K562 (cell line): ENCODE measurements at regions not wholly inside any gene's neighbourhood (a gene's known extent, or its start where the extent isn't known, plus 50 kb on each side); places are given as distances from the start of the nearest gene placed in this dataset.

Experiments
- ATF3 ChIP-seq, 2 experiments: fragments of 450-650 bp in 1 of 2; sonication (generic) in 1 of 2; formaldehyde crosslinking in 1 of 2; IDR thresholded peaks in 1 of 2; conservative IDR thresholded peaks in 1 of 2; 2 replicates each; pipeline versions ENCODE4 v1.6.1 to v1.8.1; 2016 to 2023; ENCODE audit warnings: mild to moderate bottlenecking in 2 of 2, moderate library complexity in 2 of 2, inconsistent platforms in 1 of 2, missing genetic modification reagents in 1 of 2
- ATF7 ChIP-seq: fragments of 450-650 bp; IDR thresholded peaks from 2 replicates; pipeline ENCODE4 v1.7.1; 2014; ENCODE audit warnings: mild to moderate bottlenecking, moderate library complexity
- BRF1 ChIP-seq: IDR thresholded peaks from 3 replicates; pipeline ENCODE4 v1.6.1; 2011; ENCODE audit warnings: borderline replicate concordance, mild to moderate bottlenecking; ENCODE audit not compliant: insufficient read length; ENCODE audit errors: extremely low read depth
- DNMT1 ChIP-seq: fragments of 450-650 bp; IDR thresholded peaks from 2 replicates; pipeline ENCODE4 v1.6.1; 2016; ENCODE audit warnings: antibody characterized with exemption, mild to moderate bottlenecking
- FOSL1 ChIP-seq: fragments of 200-800 bp; sonication (Bioruptor generic); conservative IDR thresholded peaks from 2 replicates; pipeline ENCODE4 v1.6.1; 2016; ENCODE audit warnings: missing genetic modification characterization, missing compliant biosample characterization
- KDM4B ChIP-seq, 2 experiments: fragments of 450-650 bp in 1 of 2; sonication (generic) in 1 of 2; IDR thresholded peaks; 2 replicates each; pipeline ENCODE4 v1.6.1; 2016 to 2017; ENCODE audit warnings: borderline replicate concordance in 2 of 2, antibody characterized with exemption in 1 of 2, low read depth in 1 of 2, mild to moderate bottlenecking in 1 of 2
- KLF13 ChIP-seq: fragments of 450-650 bp; IDR thresholded peaks from 2 replicates; pipeline ENCODE4 v1.6.1; 2016; ENCODE audit warnings: missing genetic modification characterization, low read depth, mild to moderate bottlenecking, missing compliant biosample characterization, moderate library complexity, borderline replicate concordance
- MAFF ChIP-seq: IDR thresholded peaks from 2 replicates; pipeline ENCODE4 v1.6.1; 2012; ENCODE audit warnings: low read length, improper control_type of control experiment
- MAFK ChIP-seq: IDR thresholded peaks from 2 replicates; pipeline ENCODE4 v1.6.1; 2011; ENCODE audit warnings: low read length, improper control_type of control experiment
- NFATC3 ChIP-seq: fragments of 450-650 bp; IDR thresholded peaks from 2 replicates; pipeline ENCODE4 v1.6.1; 2017; ENCODE audit warnings: mild to moderate bottlenecking
- NFE2 ChIP-seq: IDR thresholded peaks from 2 replicates; pipeline ENCODE4 v1.6.1; 2014; ENCODE audit warnings: antibody characterized with exemption, low read depth
- NFE2L1 ChIP-seq: fragments of 450-650 bp; IDR thresholded peaks from 2 replicates; pipeline ENCODE4 v1.6.1; 2016; ENCODE audit warnings: missing genetic modification characterization, low read depth, mild to moderate bottlenecking, missing compliant biosample characterization, moderate library complexity, borderline replicate concordance
- PBX2 ChIP-seq, 2 experiments: IDR thresholded peaks in 1 of 2; conservative IDR thresholded peaks in 1 of 2; 2 replicates each; pipeline ENCODE4 v1.6.1; 2016; ENCODE audit warnings: low read depth in 2 of 2, mild to moderate bottlenecking in 1 of 2, missing compliant biosample characterization in 1 of 2, missing genetic modification characterization in 1 of 2, moderate library complexity in 1 of 2
- PHTF2 ChIP-seq: fragments of 250-450 bp; sonication (Bioruptor Pico); IDR thresholded peaks from 2 replicates; pipeline ENCODE4 v1.5.0; 2021; ENCODE audit warnings: mild to moderate bottlenecking
- SAFB2 ChIP-seq: fragments of 200-400 bp; formaldehyde crosslinking; IDR thresholded peaks from 2 replicates; pipeline ENCODE4 v1.6.1; 2018; ENCODE audit warnings: borderline replicate concordance, low read length, low read depth, moderate library complexity; ENCODE audit not compliant: severe bottlenecking
- SMC3 ChIP-seq: conservative IDR thresholded peaks from 2 replicates; pipeline ENCODE4 v1.6.1; 2011; ENCODE audit warnings: low read depth, low read length, improper control_type of control experiment; ENCODE audit not compliant: insufficient read depth
- ZFP1 ChIP-seq: fragments of 450-650 bp; formaldehyde crosslinking; IDR thresholded peaks from 2 replicates; pipeline ENCODE4 v1.4.0; 2020; ENCODE audit warnings: mild to moderate bottlenecking, mixed read lengths
- ZNF316 ChIP-seq: fragments of 450-650 bp; IDR thresholded peaks from 2 replicates; pipeline ENCODE4 v1.6.1; 2016
- ZNF41 ChIP-seq: fragments of 250-450 bp; sonication (Bioruptor Pico); conservative IDR thresholded peaks from 2 replicates; pipeline ENCODE4 v1.4.0; 2020; ENCODE audit warnings: mild to moderate bottlenecking
- ZNF76 ChIP-seq: fragments of 250-450 bp; sonication (Bioruptor Pico); IDR thresholded peaks from 2 replicates; pipeline ENCODE4 v1.4.0; 2020; ENCODE audit warnings: mild to moderate bottlenecking, moderate library complexity, borderline replicate concordance
- TF ChIP-seq, protein P1 (sequence below): sonication (generic); formaldehyde crosslinking; IDR thresholded peaks from 2 replicates; pipeline ENCODE4 v1.8.0; 2022; ENCODE audit warnings: mild to moderate bottlenecking, missing genetic modification reagents
- TF ChIP-seq, protein P2 (sequence below), 3 experiments: fragments of 200-800 bp in 1 of 3; sonication (Bioruptor generic) in 1 of 3; sonication (generic) in 1 of 3; formaldehyde crosslinking in 1 of 3; IDR thresholded peaks; 2 replicates each; pipeline versions ENCODE4 v1.6.1 to v1.8.0; 2016 to 2022; ENCODE audit warnings: mild to moderate bottlenecking in 2 of 3, missing compliant biosample characterization in 2 of 3, missing genetic modification characterization in 2 of 3, missing genetic modification reagents in 1 of 3

- peak; percentile 58; the same call in 1 of the 2 replicates for TF ChIP-seq MAFF
- no peak for TF ChIP-seq ZNF76
- TF ChIP-seq KLF13 (tag): no peak
- TF ChIP-seq NFE2L1 (tag): peak; percentile 62; the same call in 1 of the 2 replicates
- no peak for TF ChIP-seq ATF7
- no peak for TF ChIP-seq ZFP1 (CRISPR knock-in tag)
- no peak for TF ChIP-seq SAFB2
- peak; percentile 52; the same call in 1 of the 2 replicates for TF ChIP-seq MAFK
- no peak for TF ChIP-seq KDM4B (IDR thresholded peaks at IDR 0.05; ENCODE audit: borderline replicate concordance in 2 of 2, low read depth in 1 of 2)
- TF ChIP-seq BRF1: no peak
- TF ChIP-seq NFATC3: no peak
- TF ChIP-seq FOSL1 (tag): peak; percentile 17; the same call in 1 of the 2 replicates
- no peak for TF ChIP-seq PHTF2 (CRISPR knock-in tag)
- no peak for TF ChIP-seq DNMT1
- TF ChIP-seq NFE2: peak; percentile 79
- peak; percentile 49 for TF ChIP-seq ZNF316
- TF ChIP-seq ATF3 (IDR thresholded peaks at IDR 0.05): no peak
- TF ChIP-seq ATF3 (CRISPR knock-in tag; conservative IDR thresholded peaks at IDR 0.05): no peak
- TF ChIP-seq, protein P1, sequence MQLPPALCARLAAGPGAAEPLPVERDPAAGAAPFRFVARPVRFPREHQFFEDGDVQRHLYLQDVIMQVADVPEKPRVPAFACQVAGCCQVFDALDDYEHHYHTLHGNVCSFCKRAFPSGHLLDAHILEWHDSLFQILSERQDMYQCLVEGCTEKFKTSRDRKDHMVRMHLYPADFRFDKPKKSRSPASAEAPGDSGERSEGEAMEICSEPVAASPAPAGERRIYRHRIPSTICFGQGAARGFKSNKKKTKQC (CRISPR knock-in tag): no peak
- TF ChIP-seq, protein P2, sequence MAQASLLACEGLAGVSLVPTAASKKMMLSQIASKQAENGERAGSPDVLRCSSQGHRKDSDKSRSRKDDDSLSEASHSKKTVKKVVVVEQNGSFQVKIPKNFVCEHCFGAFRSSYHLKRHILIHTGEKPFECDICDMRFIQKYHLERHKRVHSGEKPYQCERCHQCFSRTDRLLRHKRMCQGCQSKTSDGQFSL (CRISPR knock-in tag; IDR thresholded peaks at IDR 0.05): no peak
- TF ChIP-seq, protein P2 (tag; IDR thresholded peaks at IDR 0.05): no peak
- no peak for TF ChIP-seq ZNF41
- no peak for TF ChIP-seq SMC3
- TF ChIP-seq PBX2 (CRISPR knock-in tag; IDR thresholded peaks at IDR 0.05; ENCODE audit: low read depth): no peak
- TF ChIP-seq PBX2 (tag; conservative IDR thresholded peaks at IDR 0.05; ENCODE audit: low read depth): 0 out of 2 replicates have a peak, but pooled peaks have one; percentile 31
Measured at GRCh38 chr16:25608002-25608401, 83.8 kb upstream of the HS3ST4 start (continued).
